CD4-positive, alpha-beta T cell (primary cell): ENCODE measurements at regions not wholly inside any gene's neighbourhood (a gene's known extent, or its start where the extent isn't known, plus 50 kb on each side); places are given as distances from the start of the nearest gene placed in this dataset.

Experiments used
- ATAC-seq: fragments of 200-7000 bp; cut with Tn5 transposase; one replicate; pipeline ENCODE4 v1.10.0; 2022; ENCODE audit warnings: mild to moderate bottlenecking; ENCODE audit not compliant: poor library complexity
- CTCF ChIA-PET: fragments of 350-600 bp; sonication (Branson Sonifier 250); formaldehyde crosslinking; loops from one replicate; lab custom pipeline; 2021; ENCODE audit warnings: antibody characterized with exemption, inconsistent platforms; lab: Charles Lee
- POLR2A ChIA-PET: fragments of 350-600 bp; sonication (Branson Sonifier 250); formaldehyde crosslinking; loops from one replicate; lab custom pipeline; 2021; ENCODE audit warnings: antibody characterized with exemption, inconsistent platforms; lab: Charles Lee
- DNase-seq, 14 experiments: peaks; one replicate each; pipeline ENCODE4 v3.0.0-alpha.2; 2013 to 2020; ENCODE audit warnings: mixed read lengths in 2 of 14
- H3K27ac ChIP-seq, 2 donors: one replicate each; pipeline versions ENCODE4 v1.5.1 to v1.7.0; 2013; ENCODE audit warnings: low read length in 2 of 2, low read depth in 1 of 2, mild to moderate bottlenecking in 1 of 2
- H3K27me3 ChIP-seq, 2 experiments: 1 replicate in 1 of 2; 2 replicates in 1 of 2; pipeline versions ENCODE4 v1.6.1 to v1.7.0; 2013; ENCODE audit warnings: low read length in 2 of 2, control low read depth in 1 of 2, mild to moderate bottlenecking in 1 of 2, moderate library complexity in 1 of 2; ENCODE audit not compliant: insufficient read depth in 2 of 2, control insufficient read depth in 1 of 2
- H3K36me3 ChIP-seq: one replicate; pipeline ENCODE4 v1.6.1; 2013; ENCODE audit warnings: low read length, control low read depth; ENCODE audit not compliant: insufficient read depth
- H3K4me1 ChIP-seq: one replicate; pipeline ENCODE4 v1.6.1; 2013; ENCODE audit warnings: low read length, control low read depth; ENCODE audit not compliant: insufficient read depth
- H3K4me3 ChIP-seq: one replicate; pipeline ENCODE4 v1.5.1; 2013; ENCODE audit warnings: mild to moderate bottlenecking, low read length, moderate library complexity
- H3K9me3 ChIP-seq, 2 experiments: 1 replicate in 1 of 2; 2 replicates in 1 of 2; pipeline versions ENCODE4 v1.6.1 to v1.7.0; 2013; ENCODE audit warnings: low read length in 2 of 2, mild to moderate bottlenecking in 2 of 2, control low read depth in 1 of 2, moderate library complexity in 1 of 2; ENCODE audit not compliant: control insufficient read depth in 1 of 2, insufficient read depth in 1 of 2
- H3K27ac Mint-ChIP-seq: one replicate; pipeline ENCODE4 v1.8.0; 2020; ENCODE audit warnings: mixed read lengths
- H3K27me3 Mint-ChIP-seq: one replicate; pipeline ENCODE4 v1.8.0; 2021; ENCODE audit warnings: mixed read lengths
- H3K36me3 Mint-ChIP-seq: one replicate; pipeline ENCODE4 v1.8.0; 2021; ENCODE audit warnings: low read depth, mixed read lengths
- H3K4me1 Mint-ChIP-seq: one replicate; pipeline ENCODE4 v1.8.0; 2021; ENCODE audit warnings: low read depth, mixed read lengths
- H3K4me3 Mint-ChIP-seq: one replicate; pipeline ENCODE4 v1.8.0; 2020; ENCODE audit warnings: mild to moderate bottlenecking, mixed read lengths
- H3K9me3 Mint-ChIP-seq: one replicate; pipeline ENCODE4 v1.8.0; 2020; ENCODE audit warnings: mixed read lengths
- CTCF ChIP-seq: fragments of 200-600 bp; IDR thresholded peaks from one replicate; pipeline ENCODE4 v1.8.0; 2022; ENCODE audit warnings: antibody characterized with exemption, mild to moderate bottlenecking
- intact Hi-C, 2 experiments: fragments of 100-400 bp; cut with DNase I in 1 of 2; cut with micrococcal nuclease in 1 of 2; formaldehyde crosslinking; loops; one replicate each; pipeline versions ENCODE4 v1.15.1 to v1.9.0; 2023 to 2025; cut with DNase I, micrococcal nuclease

GRCh38 chr15:69583626-69584025 is 131.0 kb downstream of the RPLP1 start:
- POLR2A ChIA-PET, result no interaction called here
- H3K36me3 Mint-ChIP-seq, result no peaks in the 10 kb centered on the region
- no peaks in the 10 kb centered on the region for H3K9me3 ChIP-seq
- no peaks in the 10 kb centered on the region for H3K36me3 ChIP-seq
- DNase-seq (no peak), ATAC-seq (no peak)
- intact Hi-C loops, result no loop called here
- no peaks in the 10 kb centered on the region for H3K9me3 Mint-ChIP-seq
- TF ChIP-seq CTCF, result no peak
- H3K27me3 Mint-ChIP-seq, result no peaks in the 10 kb centered on the region
- CTCF ChIA-PET, result no interaction called here
- H3K27ac Mint-ChIP-seq, result no peak overlapping the region
- no peaks in the 10 kb centered on the region for H3K27me3 ChIP-seq
- no peak overlapping the region for H3K27ac ChIP-seq
- H3K4me1 Mint-ChIP-seq, result no peaks in the 10 kb centered on the region
- H3K4me3 Mint-ChIP-seq, result no peak overlapping the region
- no peaks in the 10 kb centered on the region for H3K4me1 ChIP-seq
- H3K4me3 ChIP-seq, result no peak overlapping the region

DNA sequence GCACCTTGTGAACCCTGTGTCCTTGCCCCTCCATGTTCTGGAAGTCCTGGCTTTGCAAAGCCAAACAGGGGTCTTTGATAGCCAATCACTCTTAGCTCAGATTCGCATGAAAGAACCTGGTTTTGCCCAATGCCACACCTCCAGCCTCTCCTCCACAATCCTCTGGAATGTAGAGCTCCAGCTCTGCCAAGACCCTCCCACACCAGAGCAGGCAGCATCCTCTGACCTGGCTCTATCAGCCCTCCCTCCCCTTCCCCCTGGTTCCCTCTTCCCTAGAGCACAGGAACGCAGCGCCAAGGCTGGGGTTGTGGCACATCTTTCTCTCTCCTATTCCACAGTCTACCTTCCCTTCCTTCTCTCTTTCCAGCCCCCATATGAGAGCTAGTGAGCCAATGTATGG is 133.3 kb downstream of the RPLP1 start:
- no peaks in the 10 kb centered on the region for H3K9me3 Mint-ChIP-seq
- H3K9me3 ChIP-seq, result no peaks in the 10 kb centered on the region
- no peak for DNase-seq
- H3K27ac Mint-ChIP-seq, result no peak overlapping the region
- ATAC-seq, result no peak
- no peak for TF ChIP-seq CTCF
- no peaks in the 10 kb centered on the region for H3K4me1 ChIP-seq
- H3K4me3 ChIP-seq, result no peak overlapping the region
- no peaks in the 10 kb centered on the region for H3K36me3 Mint-ChIP-seq
- H3K36me3 ChIP-seq, result no peaks in the 10 kb centered on the region
- H3K27me3 ChIP-seq, result no peaks in the 10 kb centered on the region
- ChIA-PET POLR2A (no interaction called here), CTCF (no interaction called here)
- no peaks in the 10 kb centered on the region for H3K27me3 Mint-ChIP-seq
- H3K4me3 Mint-ChIP-seq, result no peak overlapping the region
- no peak overlapping the region for H3K27ac ChIP-seq
- H3K4me1 Mint-ChIP-seq, result no peaks in the 10 kb centered on the region
- intact Hi-C loops, result no loop called here

DNA sequence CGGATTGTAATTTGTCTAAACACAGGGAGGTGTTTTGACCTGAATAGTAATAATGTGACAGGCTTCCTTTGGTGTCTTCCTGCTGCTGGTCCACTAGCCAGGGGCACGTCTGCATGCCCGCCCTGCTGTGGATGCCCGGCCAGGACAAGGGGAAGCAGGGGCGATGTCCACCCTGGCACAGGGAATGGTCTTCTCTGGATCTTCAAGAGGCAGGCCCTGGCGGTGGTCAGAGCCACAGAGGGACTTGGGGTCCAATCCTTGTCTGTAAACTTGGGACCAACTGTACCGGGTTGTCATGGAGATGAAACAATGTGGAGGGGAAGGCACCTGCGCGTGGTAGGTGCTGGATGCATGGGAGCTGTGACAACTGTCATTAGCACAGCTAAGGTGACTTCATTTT is 134.1 kb downstream of the RPLP1 start:
- H3K36me3 ChIP-seq, result no peaks in the 10 kb centered on the region
- no peak overlapping the region for H3K27ac ChIP-seq
- Mint-ChIP-seq H3K4me1 (no peaks in the 10 kb centered on the region), H3K36me3 (no peaks in the 10 kb centered on the region), H3K9me3 (no peaks in the 10 kb centered on the region), H3K4me3 (no peak overlapping the region), H3K27ac (no peak overlapping the region), H3K27me3 (no peaks in the 10 kb centered on the region)
- intact Hi-C loops, result no loop called here
- DNase-seq (no peak), ATAC-seq (no peak)
- CTCF ChIA-PET, result no interaction called here
- H3K4me1 ChIP-seq, result no peaks in the 10 kb centered on the region
- POLR2A ChIA-PET, result no interaction called here
- no peak overlapping the region for H3K4me3 ChIP-seq
- no peak for TF ChIP-seq CTCF
- H3K9me3 ChIP-seq, result no peaks in the 10 kb centered on the region
- no peaks in the 10 kb centered on the region for H3K27me3 ChIP-seq
